Esophagus squamous epithelium (tissue), 5 donors: ENCODE measurements at regions not wholly inside any gene's neighbourhood (a gene's known extent, or its start where the extent isn't known, plus 50 kb on each side); places are given as distances from the start of the nearest gene placed in this dataset.

ENCODE experiments used
- DNase-seq: peaks from one replicate; lab custom pipeline; 2025; lab: John Stamatoyannopoulos, UW
- H3K27ac ChIP-seq, 4 donors: fragments of 200-600 bp; sonication (generic); one replicate each; pipeline ENCODE4 v1.5.1; 2016 to 2019; ENCODE audit warnings: mild to moderate bottlenecking in 1 of 4
- H3K27me3 ChIP-seq, 4 donors: fragments of 200-600 bp; sonication (generic); 1 replicate in 3 of 4; 2 replicates in 1 of 4; pipeline versions ENCODE4 v1.5.1 to v1.6.0; 2017 to 2021; ENCODE audit warnings: antibody characterized with exemption in 1 of 4
- H3K36me3 ChIP-seq, 3 donors: fragments of 200-600 bp; sonication (generic); one replicate each; pipeline ENCODE4 v1.5.1; 2016 to 2019
- H3K4me1 ChIP-seq, 3 donors: fragments of 200-600 bp; sonication (generic); one replicate each; pipeline ENCODE4 v1.5.1; 2017 to 2019
- H3K4me3 ChIP-seq, 4 donors: fragments of 200-600 bp; sonication (generic); 1 replicate in 3 of 4; 2 replicates in 1 of 4; pipeline ENCODE4 v1.5.1; 2016 to 2019; ENCODE audit warnings: mild to moderate bottlenecking in 2 of 4, moderate library complexity in 1 of 4
- H3K9me3 ChIP-seq, 3 donors: fragments of 200-600 bp; sonication (generic); one replicate each; pipeline ENCODE4 v1.5.1; 2016 to 2019
- CTCF ChIP-seq, 6 experiments: fragments of 450-650 bp in 4 of 6; fragments of 200-600 bp in 2 of 6; sonication (generic) in 2 of 6; IDR thresholded peaks; one replicate each; pipeline ENCODE4 v1.5.1; 2016 to 2019; ENCODE audit warnings: antibody characterized with exemption in 6 of 6, mild to moderate bottlenecking in 4 of 6, moderate library complexity in 4 of 6
- POLR2A ChIP-seq, 4 donors: fragments of 450-650 bp; IDR thresholded peaks; one replicate each; pipeline ENCODE4 v1.6.1; 2017; ENCODE audit warnings: antibody characterized with exemption in 4 of 4, mild to moderate bottlenecking in 4 of 4, moderate library complexity in 3 of 4
- WGBS, 2 donors: methylation state at CpG; one replicate each; pipeline ENCODE4 v1.1.5; 2018; 5-methylcytosine and 5-hydroxymethylcytosine counted together
- intact Hi-C: fragments of 100-400 bp; cut with DNase I; formaldehyde crosslinking; loops from one replicate; pipeline ENCODE4 v1.15.0; 2022
- donor health status: DM: yes; HTN: yes; CAD: no.

- intact Hi-C loops, result no loop called here
- 85 to 92% methylated on average over 5 of the region's 5 CpGs for WGBS, 2 donors
- no peak for DNase-seq
- Histone ChIP-seq H3K36me3 (no peaks in the 10 kb centered on the region), H3K27ac (no peak overlapping the region), H3K4me1 (peaks cover 12 to 43% (median 18%) of the 10 kb centered on the region in 3 donors), H3K9me3 (no peaks in the 10 kb centered on the region), H3K27me3 (no peaks in the 10 kb centered on the region), H3K4me3 (no peak overlapping the region)
- TF ChIP-seq CTCF (IDR thresholded peaks at IDR 0.05) (no peak), POLR2A (IDR thresholded peaks at IDR 0.05) (no peak)
These were observed 662.7 kb upstream of the HS6ST1 start for GRCh38 chr2:128981353-128981752.

GRCh38 chr2:128982001-128982400, 663.3 kb upstream of the HS6ST1 start:
- intact Hi-C loops, result no loop called here
- Histone ChIP-seq H3K9me3 (no peaks in the 10 kb centered on the region), H3K27me3 (no peaks in the 10 kb centered on the region), H3K4me1 (peaks cover 17 to 50% (median 22%) of the 10 kb centered on the region in 3 donors), H3K27ac (no peak overlapping the region), H3K4me3 (no peak overlapping the region), H3K36me3 (no peaks in the 10 kb centered on the region)
- DNase-seq, result no peak
- WGBS, 2 donors, result 69 to 72% methylated on average over 4 to 5 of the region's 5 CpGs
- no peak for TF ChIP-seq POLR2A (IDR thresholded peaks at IDR 0.05)
- no peak for TF ChIP-seq CTCF (IDR thresholded peaks at IDR 0.05)

GRCh38 chr2:128982670-128983069, 664.0 kb upstream of the HS6ST1 start:
- no peak for TF ChIP-seq CTCF (IDR thresholded peaks at IDR 0.05)
- no peak for TF ChIP-seq POLR2A (IDR thresholded peaks at IDR 0.05)
- Histone ChIP-seq H3K4me3 (no peak overlapping the region), H3K27me3 (no peaks in the 10 kb centered on the region), H3K4me1 (peaks cover 19 to 57% (median 27%) of the 10 kb centered on the region in 3 donors), H3K9me3 (no peaks in the 10 kb centered on the region), H3K27ac (no peak overlapping the region), H3K36me3 (no peaks in the 10 kb centered on the region)
- DNase-seq, result no peak
- intact Hi-C loops, result no loop called here
- 76 to 90% methylated on average over 3 to 4 of the region's 4 CpGs for WGBS, 2 donors

- no peaks in the 10 kb centered on the region for H3K27me3 ChIP-seq
- H3K4me3 ChIP-seq, result no peak overlapping the region
- TF ChIP-seq POLR2A (IDR thresholded peaks at IDR 0.05), result no peak
- TF ChIP-seq CTCF (IDR thresholded peaks at IDR 0.05), result no peak
- no peak overlapping the region for H3K27ac ChIP-seq
- H3K36me3 ChIP-seq, result no peaks in the 10 kb centered on the region
- no peak for DNase-seq
- no peaks in the 10 kb centered on the region for H3K9me3 ChIP-seq
- WGBS, 2 donors, result 10 to 42% methylated on average over 2 of the region's 2 CpGs
- intact Hi-C loops, result no loop called here
- H3K4me1 ChIP-seq, result peaks cover 21 to 61% (median 30%) of the 10 kb centered on the region in 3 donors
These were observed 664.4 kb upstream of the HS6ST1 start for GRCh38 chr2:128983094-128983493.

GRCh38 chr2:128984081-128984480, 665.4 kb upstream of the HS6ST1 start:
- no peak for DNase-seq
- Histone ChIP-seq H3K4me3 (no peak overlapping the region), H3K4me1 (peaks cover 23 to 71% (median 33%) of the 10 kb centered on the region in 3 donors), H3K27ac (peak overlapping the region in 2 of 4 donors; percentile 82 to 86), H3K9me3 (no peaks in the 10 kb centered on the region), H3K36me3 (no peaks in the 10 kb centered on the region), H3K27me3 (no peaks in the 10 kb centered on the region)
- WGBS, 2 donors, result 50 to 67% methylated on average over 2 of the region's 2 CpGs
- intact Hi-C loops, result no loop called here
- TF ChIP-seq POLR2A (IDR thresholded peaks at IDR 0.05), result no peak
- TF ChIP-seq CTCF (IDR thresholded peaks at IDR 0.05), result no peak
